ENCODE measurements at regions not wholly inside any gene's neighbourhood (a gene's known extent, or its start where the extent isn't known, plus 50 kb on each side); places are given as distances from the start of the nearest gene placed in this dataset.

DNA sequence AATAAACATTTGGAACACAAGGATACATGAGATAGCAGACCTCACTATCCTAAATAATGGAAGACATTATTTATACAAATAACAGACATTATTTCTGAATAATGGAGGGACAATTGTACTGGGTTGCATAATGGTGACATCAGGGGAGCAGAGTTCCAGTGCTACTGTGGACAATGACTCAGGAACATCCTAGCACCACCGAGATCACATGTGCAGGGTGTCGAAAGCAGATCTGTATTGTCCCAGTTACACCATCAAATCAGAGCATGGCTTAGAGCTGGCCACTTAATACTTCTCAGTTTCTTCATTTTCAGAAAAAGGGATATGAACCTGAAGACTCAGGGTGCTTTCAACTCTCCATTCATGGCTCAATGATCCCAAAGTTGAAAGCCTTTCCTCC lies 249.1 kb upstream of the RBMS1 start:
- no peaks in the 10 kb centered on the region for H3K36me3 ChIP-seq (ENCODE audit: control insufficient read depth, insufficient read depth, low read length)
- no peak overlapping the region for H3K4me3 ChIP-seq (replicated peaks; ENCODE audit: low read depth, low read length)
- TF ChIP-seq, protein P1, sequence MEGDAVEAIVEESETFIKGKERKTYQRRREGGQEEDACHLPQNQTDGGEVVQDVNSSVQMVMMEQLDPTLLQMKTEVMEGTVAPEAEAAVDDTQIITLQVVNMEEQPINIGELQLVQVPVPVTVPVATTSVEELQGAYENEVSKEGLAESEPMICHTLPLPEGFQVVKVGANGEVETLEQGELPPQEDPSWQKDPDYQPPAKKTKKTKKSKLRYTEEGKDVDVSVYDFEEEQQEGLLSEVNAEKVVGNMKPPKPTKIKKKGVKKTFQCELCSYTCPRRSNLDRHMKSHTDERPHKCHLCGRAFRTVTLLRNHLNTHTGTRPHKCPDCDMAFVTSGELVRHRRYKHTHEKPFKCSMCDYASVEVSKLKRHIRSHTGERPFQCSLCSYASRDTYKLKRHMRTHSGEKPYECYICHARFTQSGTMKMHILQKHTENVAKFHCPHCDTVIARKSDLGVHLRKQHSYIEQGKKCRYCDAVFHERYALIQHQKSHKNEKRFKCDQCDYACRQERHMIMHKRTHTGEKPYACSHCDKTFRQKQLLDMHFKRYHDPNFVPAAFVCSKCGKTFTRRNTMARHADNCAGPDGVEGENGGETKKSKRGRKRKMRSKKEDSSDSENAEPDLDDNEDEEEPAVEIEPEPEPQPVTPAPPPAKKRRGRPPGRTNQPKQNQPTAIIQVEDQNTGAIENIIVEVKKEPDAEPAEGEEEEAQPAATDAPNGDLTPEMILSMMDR (IDR thresholded peaks at IDR 0.05; ENCODE audit: insufficient read depth, low read length, poor library complexity, severe bottlenecking): no peak
- no peak for DNase-seq (ENCODE audit: extremely low read depth, insufficient read length)
- H3K27me3 ChIP-seq (replicated peaks; ENCODE audit: control insufficient read depth, insufficient read depth, low read length): no peaks in the 10 kb centered on the region; the same call in 1 of the 2 replicates

DNA sequence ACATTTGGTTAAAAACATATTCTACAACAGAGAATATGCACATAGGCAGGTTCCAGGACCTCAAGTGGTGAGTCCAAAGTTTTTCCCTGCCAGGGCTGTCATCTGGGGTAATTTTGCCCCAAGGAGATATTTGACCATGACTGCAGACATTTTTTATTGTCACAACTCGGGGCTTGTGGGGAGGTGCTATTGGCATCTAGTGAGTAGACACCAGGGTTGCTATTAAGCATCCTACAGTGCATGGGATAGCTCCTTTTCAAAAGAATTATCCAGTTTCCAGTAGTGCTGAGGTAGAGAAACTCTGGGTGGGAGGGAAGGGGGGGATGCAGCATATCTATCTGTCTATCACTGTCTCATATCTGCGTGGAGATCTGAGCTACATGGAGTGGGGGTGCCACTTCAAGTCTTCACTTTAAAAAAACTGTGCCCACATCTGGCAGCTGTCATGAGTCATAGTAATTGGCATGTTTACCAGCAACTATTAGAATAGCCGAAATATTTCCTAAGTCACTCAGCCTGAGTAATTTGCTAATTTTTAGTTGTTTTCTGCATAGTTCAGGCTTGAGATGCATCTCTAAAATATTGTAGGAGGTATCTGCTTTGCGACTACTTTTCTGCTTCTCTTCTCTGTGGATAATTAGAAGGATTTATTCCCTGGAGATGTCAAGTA lies 254.0 kb upstream of the RBMS1 start:
- H3K27me3 ChIP-seq (replicated peaks; ENCODE audit: control insufficient read depth, insufficient read depth, low read length): no peaks in the 10 kb centered on the region; the same call in 1 of the 2 replicates
- no peak for DNase-seq (ENCODE audit: extremely low read depth, insufficient read length)
- TF ChIP-seq, protein P1 (IDR thresholded peaks at IDR 0.05; ENCODE audit: insufficient read depth, low read length, poor library complexity, severe bottlenecking): no peak
- no peaks in the 10 kb centered on the region for H3K36me3 ChIP-seq (ENCODE audit: control insufficient read depth, insufficient read depth, low read length)
- H3K4me3 ChIP-seq (replicated peaks; ENCODE audit: low read depth, low read length): no peak overlapping the region

DNA sequence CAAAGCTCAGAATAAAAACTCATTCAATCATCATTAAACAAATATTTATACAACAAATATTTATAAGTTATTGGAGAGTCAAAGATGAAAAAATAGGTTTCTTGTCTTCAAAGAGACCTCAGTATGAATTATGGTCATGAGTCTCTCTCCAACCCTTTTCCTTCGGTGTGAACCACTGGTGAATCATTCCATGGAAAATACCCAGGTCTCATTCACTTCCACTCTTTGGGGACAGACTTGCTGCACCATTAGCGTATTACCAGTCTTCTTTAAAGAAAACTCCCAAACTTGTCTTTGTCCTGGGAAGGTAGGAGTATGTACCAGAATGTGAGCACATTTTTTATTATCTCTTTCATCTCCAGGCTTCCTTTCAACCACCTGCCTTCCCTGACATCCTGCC lies 257.4 kb upstream of the RBMS1 start:
- no peak overlapping the region for H3K4me3 ChIP-seq (replicated peaks; ENCODE audit: low read depth, low read length)
- TF ChIP-seq, protein P1 (IDR thresholded peaks at IDR 0.05; ENCODE audit: insufficient read depth, low read length, poor library complexity, severe bottlenecking): no peak
- no peaks in the 10 kb centered on the region for H3K36me3 ChIP-seq (ENCODE audit: control insufficient read depth, insufficient read depth, low read length)
- DNase-seq (ENCODE audit: extremely low read depth, insufficient read length): no peak
- H3K27me3 ChIP-seq (replicated peaks; ENCODE audit: control insufficient read depth, insufficient read depth, low read length): no peaks in the 10 kb centered on the region

DNA sequence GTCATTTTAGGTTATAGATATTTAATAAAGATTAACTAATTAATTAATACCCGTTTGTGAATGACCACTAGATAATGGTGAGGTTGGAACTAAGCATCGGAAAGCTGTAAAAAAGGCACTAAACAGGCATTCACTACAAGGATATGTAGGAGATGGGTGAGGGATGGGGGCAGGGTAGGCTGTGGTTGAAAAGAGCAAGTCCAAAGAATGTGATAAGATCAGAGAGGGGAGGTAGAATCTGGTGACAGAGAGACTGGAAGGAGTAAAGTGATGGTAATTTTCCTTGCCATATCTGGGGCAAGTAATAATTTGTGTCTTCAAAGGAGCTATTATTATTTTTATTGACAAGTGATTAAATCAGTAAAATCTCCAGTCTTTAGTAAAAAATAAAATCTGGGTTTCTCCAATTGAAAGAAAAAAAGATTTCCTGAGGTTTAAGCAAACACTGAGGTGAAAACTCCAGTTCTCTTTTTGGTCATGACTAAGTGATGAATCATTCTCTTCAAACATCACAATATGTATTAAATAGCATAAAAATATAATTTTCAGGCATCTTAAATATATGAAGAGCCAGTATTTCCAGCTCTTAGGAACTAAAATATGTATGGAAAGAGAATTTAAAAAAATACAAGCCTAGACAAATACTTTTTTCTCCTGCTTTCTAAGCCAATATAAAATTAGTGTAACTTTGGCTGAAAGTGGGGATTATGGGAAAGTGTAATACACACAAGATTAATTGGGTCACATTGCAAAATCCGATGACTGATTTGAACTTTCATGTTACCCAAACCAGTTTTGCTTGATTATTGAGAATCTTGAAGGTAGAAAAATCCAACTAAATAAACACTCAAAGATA lies 259.1 kb upstream of the RBMS1 start:
- DNase-seq (ENCODE audit: extremely low read depth, insufficient read length): no peak
- Histone ChIP-seq H3K36me3 (ENCODE audit: control insufficient read depth, insufficient read depth, low read length) (no peaks in the 10 kb centered on the region), H3K4me3 (replicated peaks; ENCODE audit: low read depth, low read length) (no peak overlapping the region), H3K27me3 (replicated peaks; ENCODE audit: control insufficient read depth, insufficient read depth, low read length) (no peaks in the 10 kb centered on the region)
- TF ChIP-seq, protein P1 (IDR thresholded peaks at IDR 0.05; ENCODE audit: insufficient read depth, low read length, poor library complexity, severe bottlenecking): no peak

DNA sequence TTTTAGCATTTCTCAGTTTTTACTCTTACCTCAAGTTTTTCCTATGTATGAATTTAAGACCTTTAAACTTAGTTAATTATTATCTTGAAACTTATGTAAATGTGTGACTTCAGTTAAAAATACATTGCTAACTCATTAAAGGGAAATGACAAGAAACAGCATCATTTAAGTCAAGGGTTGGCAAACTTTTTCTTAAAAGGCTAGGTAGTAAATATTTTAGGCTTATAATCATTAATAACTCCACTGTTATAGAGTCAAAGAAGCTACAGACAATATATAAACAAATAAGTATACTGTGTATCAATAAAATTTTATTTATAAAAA lies 259.7 kb upstream of the RBMS1 start:
- Histone ChIP-seq H3K36me3 (ENCODE audit: control insufficient read depth, insufficient read depth, low read length) (no peaks in the 10 kb centered on the region), H3K27me3 (replicated peaks; ENCODE audit: control insufficient read depth, insufficient read depth, low read length) (no peaks in the 10 kb centered on the region), H3K4me3 (replicated peaks; ENCODE audit: low read depth, low read length) (no peak overlapping the region)
- DNase-seq (ENCODE audit: extremely low read depth, insufficient read length): no peak
- TF ChIP-seq, protein P1 (IDR thresholded peaks at IDR 0.05; ENCODE audit: insufficient read depth, low read length, poor library complexity, severe bottlenecking): no peak
